Renal cortical epithelial cell (primary cell): ENCODE measurements at regions not wholly inside any gene's neighbourhood (a gene's known extent, or its start where the extent isn't known, plus 50 kb on each side); places are given as distances from the start of the nearest gene placed in this dataset.

Source experiments
- DNase-seq: peaks from one replicate; pipeline ENCODE4 v3.0.0-alpha.2; 2011; ENCODE audit warnings: low read depth

- DNase-seq = no peak
These were observed 80.5 kb upstream of the AFF3 start for GRCh38 chr2:100222844-100223243.

- DNase-seq = no peak
These were observed 76.2 kb upstream of the AFF3 start for GRCh38 chr2:100218552-100218951.

- DNase-seq = no peak
These were observed 74.9 kb upstream of the AFF3 start for GRCh38 chr2:100217323-100217722.

GRCh38 chr2:100216015-100216414 is 73.6 kb upstream of the AFF3 start:
- DNase-seq = no peak

- DNase-seq = no peak
These were observed 73.0 kb upstream of the AFF3 start for GRCh38 chr2:100215371-100215770.

- DNase-seq = no peak
These were observed 72.0 kb upstream of the AFF3 start for GRCh38 chr2:100214265-100214971.

GRCh38 chr2:100213595-100213994 is 71.2 kb upstream of the AFF3 start:
- no peak for DNase-seq

GRCh38 chr2:100212850-100213249 is 70.5 kb upstream of the AFF3 start:
- no peak for DNase-seq

- no peak for DNase-seq
These were observed 69.1 kb upstream of the AFF3 start for GRCh38 chr2:100211521-100211920.

GRCh38 chr2:100208141-100208770 is 65.9 kb upstream of the AFF3 start:
- DNase-seq = no peak

- DNase-seq = no peak
These were observed 65.1 kb upstream of the AFF3 start for GRCh38 chr2:100207411-100207885.

GRCh38 chr2:100206731-100207255 is 64.4 kb upstream of the AFF3 start:
- no peak for DNase-seq

GRCh38 chr2:100205174-100205573 is 62.8 kb upstream of the AFF3 start:
- no peak for DNase-seq

GRCh38 chr2:100202567-100202966 is 60.2 kb upstream of the AFF3 start:
- no peak for DNase-seq

- peak; percentile 31 for DNase-seq
These were observed 58.6 kb upstream of the AFF3 start for GRCh38 chr2:100200985-100201384.

GRCh38 chr2:100199421-100199820 is 57.0 kb upstream of the AFF3 start:
- DNase-seq = no peak

GRCh38 chr2:100198461-100199230 is 56.3 kb upstream of the AFF3 start:
- DNase-seq = peak; percentile 11

GRCh38 chr2:100197631-100198153 is 55.3 kb upstream of the AFF3 start:
- DNase-seq = no peak

- no peak for DNase-seq
These were observed 54.5 kb upstream of the AFF3 start for GRCh38 chr2:100196786-100197494.

- no peak for DNase-seq
These were observed 53.6 kb upstream of the AFF3 start for GRCh38 chr2:100195942-100196341.

GRCh38 chr2:100194951-100195350 is 52.6 kb upstream of the AFF3 start:
- peak; percentile 52 for DNase-seq

GRCh38 chr2:100193291-100193710 is 50.9 kb upstream of the AFF3 start:
- DNase-seq = no peak
